KMS-11 (cell line): ENCODE measurements at regions not wholly inside any gene's neighbourhood (a gene's known extent, or its start where the extent isn't known, plus 50 kb on each side); places are given as distances from the start of the nearest gene placed in this dataset.

Experiments
- H2AFZ ChIP-seq: fragments of 200-600 bp; sonication (generic); 2 replicates; pipeline ENCODE4 v1.6.1; 2016; ENCODE audit warnings: antibody characterized with exemption, mixed run types, low read depth
- H3K27ac ChIP-seq: fragments of 200-600 bp; sonication (generic); 2 replicates; pipeline ENCODE4 v1.6.1; 2016; ENCODE audit warnings: mild to moderate bottlenecking, mixed run types
- H3K27me3 ChIP-seq: fragments of 200-600 bp; sonication (generic); 2 replicates; pipeline ENCODE4 v1.6.1; 2017; ENCODE audit warnings: mild to moderate bottlenecking, low read depth, mixed run types, moderate library complexity; ENCODE audit not compliant: insufficient read depth
- H3K36me3 ChIP-seq: fragments of 200-600 bp; sonication (generic); 2 replicates; pipeline ENCODE4 v1.6.1; 2017; ENCODE audit warnings: mild to moderate bottlenecking, mixed run types; ENCODE audit not compliant: insufficient read depth
- H3K4me1 ChIP-seq: fragments of 200-600 bp; sonication (generic); 2 replicates; pipeline ENCODE4 v1.6.1; 2016; ENCODE audit warnings: mild to moderate bottlenecking, low read depth, mixed run types; ENCODE audit not compliant: poor library complexity, severe bottlenecking
- H3K4me2 ChIP-seq: fragments of 200-600 bp; sonication (generic); 2 replicates; pipeline ENCODE4 v1.7.0; 2016; ENCODE audit warnings: mild to moderate bottlenecking, mixed run types
- H3K4me3 ChIP-seq: fragments of 200-600 bp; sonication (generic); IDR thresholded peaks from 2 replicates; pipeline ENCODE4 v1.6.1; 2017; ENCODE audit warnings: low read depth, low read length, mixed read lengths; ENCODE audit not compliant: insufficient read depth
- H3K79me2 ChIP-seq: fragments of 200-600 bp; sonication (generic); 2 replicates; pipeline ENCODE4 v1.6.1; 2016; ENCODE audit warnings: low read depth, mixed run types; ENCODE audit not compliant: insufficient read depth
- H3K9ac ChIP-seq: fragments of 200-600 bp; sonication (generic); 2 replicates; pipeline ENCODE4 v1.6.1; 2016; ENCODE audit warnings: mild to moderate bottlenecking, mixed run types
- H4K20me1 ChIP-seq: fragments of 200-600 bp; sonication (generic); 2 replicates; pipeline ENCODE4 v1.6.1; 2016; ENCODE audit warnings: mild to moderate bottlenecking, mixed run types; ENCODE audit not compliant: insufficient read depth
- CTCF ChIP-seq: fragments of 200-600 bp; sonication (generic); conservative IDR thresholded peaks from 2 replicates; pipeline ENCODE4 v1.6.1; 2017; ENCODE audit warnings: low read depth, mild to moderate bottlenecking, antibody characterized with exemption, low read length, moderate library complexity, mixed read lengths

GRCh38 chr11:134564472-134565200 lies 152.6 kb upstream of the B3GAT1 start:
- H3K27ac ChIP-seq, result no peak overlapping the region
- H2AFZ ChIP-seq, result no peak overlapping the region
- H3K27me3 ChIP-seq, result no peaks in the 10 kb centered on the region
- H3K4me2 ChIP-seq, result no peak overlapping the region
- no peaks in the 10 kb centered on the region for H3K36me3 ChIP-seq
- no peaks in the 10 kb centered on the region for H3K4me1 ChIP-seq
- H3K9ac ChIP-seq, result no peak overlapping the region
- no peak for TF ChIP-seq CTCF
- H3K79me2 ChIP-seq, result no peaks in the 10 kb centered on the region
- H3K4me3 ChIP-seq, result no peak overlapping the region
- no peaks in the 10 kb centered on the region for H4K20me1 ChIP-seq

DNA sequence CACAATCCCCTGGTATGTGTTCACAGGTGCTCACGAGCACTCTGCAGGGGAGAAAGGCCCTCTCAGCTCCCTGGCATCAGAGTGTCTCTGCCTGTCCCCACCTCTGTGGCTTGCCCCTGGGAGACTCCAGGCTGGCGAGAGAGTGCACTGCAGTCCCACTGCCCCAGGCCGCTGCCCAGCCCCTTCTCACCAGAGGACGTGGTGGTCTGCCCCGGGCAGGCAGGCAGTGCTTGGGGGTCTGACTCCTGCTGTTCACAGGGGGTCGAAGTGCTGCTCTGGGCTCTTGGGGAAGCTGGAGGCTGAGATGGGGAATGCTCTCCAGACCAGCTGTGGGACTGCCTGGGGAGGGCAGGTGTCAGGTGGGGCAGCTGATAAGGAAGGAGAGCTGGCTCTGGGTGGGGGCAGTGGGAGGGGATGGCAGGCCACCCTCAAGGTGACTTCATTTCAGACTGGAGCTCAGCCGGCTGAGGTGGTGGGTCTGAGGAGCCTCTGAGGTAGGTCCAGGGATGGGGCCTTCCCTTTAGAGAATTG lies 151.0 kb upstream of the B3GAT1 start:
- H3K79me2 ChIP-seq, result no peaks in the 10 kb centered on the region
- no peak overlapping the region for H3K27ac ChIP-seq
- no peaks in the 10 kb centered on the region for H3K36me3 ChIP-seq
- no peaks in the 10 kb centered on the region for H3K4me1 ChIP-seq
- H4K20me1 ChIP-seq, result no peaks in the 10 kb centered on the region
- no peaks in the 10 kb centered on the region for H3K27me3 ChIP-seq
- H3K4me3 ChIP-seq, result no peak overlapping the region
- H2AFZ ChIP-seq, result no peak overlapping the region
- no peak for TF ChIP-seq CTCF
- no peak overlapping the region for H3K9ac ChIP-seq
- H3K4me2 ChIP-seq, result no peak overlapping the region

- Histone ChIP-seq H3K4me1 (no peaks in the 10 kb centered on the region), H2AFZ (no peak overlapping the region), H3K27ac (no peak overlapping the region), H3K4me3 (no peak overlapping the region), H3K79me2 (no peaks in the 10 kb centered on the region), H4K20me1 (no peaks in the 10 kb centered on the region), H3K4me2 (no peak overlapping the region), H3K36me3 (no peaks in the 10 kb centered on the region), H3K27me3 (no peaks in the 10 kb centered on the region), H3K9ac (no peak overlapping the region)
- TF ChIP-seq CTCF, result no peak
These were observed 150.2 kb upstream of the B3GAT1 start for GRCh38 chr11:134562196-134562595.

DNA sequence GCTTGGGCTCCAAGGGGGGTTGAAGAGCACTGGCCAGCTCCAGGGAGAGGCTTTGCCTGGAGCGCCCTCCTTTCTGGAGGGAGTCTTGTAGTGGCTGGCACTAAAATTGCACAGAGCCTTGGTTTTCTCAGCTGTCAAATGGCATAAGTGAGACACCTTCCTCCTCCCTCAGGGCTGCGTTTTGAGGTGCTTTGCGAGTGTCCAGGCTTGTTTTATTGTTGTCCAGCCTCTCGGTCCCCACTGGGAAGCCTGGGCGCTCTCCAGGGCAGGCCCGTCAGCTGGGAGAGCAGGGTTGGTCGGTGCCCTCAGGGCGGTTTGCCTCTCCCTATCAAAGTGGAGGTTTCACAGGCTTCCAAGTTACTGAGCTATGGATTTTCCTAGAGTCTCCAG lies 149.3 kb upstream of the B3GAT1 start:
- no peaks in the 10 kb centered on the region for H3K36me3 ChIP-seq
- no peak overlapping the region for H3K4me3 ChIP-seq
- H3K27ac ChIP-seq, result no peak overlapping the region
- no peaks in the 10 kb centered on the region for H3K4me1 ChIP-seq
- no peak for TF ChIP-seq CTCF
- no peaks in the 10 kb centered on the region for H3K27me3 ChIP-seq
- H3K79me2 ChIP-seq, result no peaks in the 10 kb centered on the region
- H2AFZ ChIP-seq, result no peak overlapping the region
- no peaks in the 10 kb centered on the region for H4K20me1 ChIP-seq
- H3K4me2 ChIP-seq, result no peak overlapping the region
- H3K9ac ChIP-seq, result no peak overlapping the region
